CD4-positive, alpha-beta T cell treated with Interleukin-4 for 4 hours (primary cell): ENCODE measurements at regions not wholly inside any gene's neighbourhood (a gene's known extent, or its start where the extent isn't known, plus 50 kb on each side); places are given as distances from the start of the nearest gene placed in this dataset.

Experiments
- DNase-seq: peaks from one replicate; pipeline ENCODE4 v3.0.0-alpha.2; 2020

GRCh38 chr4:141409556-141409955, 188.9 kb downstream of the ZNF330 start:
- no peak for DNase-seq

DNA sequence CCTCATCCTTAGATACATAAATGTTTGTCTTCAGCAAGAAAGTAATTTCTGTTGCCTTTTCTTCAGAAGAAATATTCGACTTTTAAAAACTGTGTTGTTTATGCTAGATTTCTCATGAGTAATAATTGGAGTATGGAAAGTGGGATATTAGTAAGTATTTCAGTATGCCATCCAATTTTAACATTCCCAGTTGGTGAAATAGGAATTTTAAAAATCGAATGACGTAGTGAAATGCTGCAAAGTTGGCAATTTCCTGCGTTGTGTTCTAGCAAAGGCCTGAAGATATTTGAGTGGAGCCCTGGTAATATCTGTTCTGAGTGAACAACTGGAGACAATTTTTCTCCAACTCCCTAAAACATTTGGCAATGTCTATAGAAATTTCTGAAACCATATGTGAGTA, 190.1 kb downstream of the ZNF330 start:
- no peak for DNase-seq

DNA sequence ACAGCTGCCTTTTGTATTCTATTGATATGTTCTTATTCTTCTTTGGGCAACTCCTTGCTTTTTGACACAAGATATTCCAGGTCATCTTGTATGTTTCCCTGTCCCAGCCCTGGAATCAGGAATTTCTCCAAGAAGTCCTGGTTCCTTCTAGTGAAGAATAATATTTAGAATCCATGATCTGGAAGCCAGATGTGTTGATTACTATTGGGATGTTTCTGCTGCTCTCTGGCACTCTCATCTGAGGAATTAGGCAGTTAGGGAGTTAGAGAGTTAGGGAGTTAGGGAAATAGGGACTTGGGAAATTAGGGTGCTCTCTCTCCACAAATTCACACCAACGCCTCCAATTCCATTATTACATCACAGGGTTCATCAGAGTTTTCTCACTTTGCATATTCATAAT, 191.2 kb downstream of the ZNF330 start:
- no peak for DNase-seq

DNA sequence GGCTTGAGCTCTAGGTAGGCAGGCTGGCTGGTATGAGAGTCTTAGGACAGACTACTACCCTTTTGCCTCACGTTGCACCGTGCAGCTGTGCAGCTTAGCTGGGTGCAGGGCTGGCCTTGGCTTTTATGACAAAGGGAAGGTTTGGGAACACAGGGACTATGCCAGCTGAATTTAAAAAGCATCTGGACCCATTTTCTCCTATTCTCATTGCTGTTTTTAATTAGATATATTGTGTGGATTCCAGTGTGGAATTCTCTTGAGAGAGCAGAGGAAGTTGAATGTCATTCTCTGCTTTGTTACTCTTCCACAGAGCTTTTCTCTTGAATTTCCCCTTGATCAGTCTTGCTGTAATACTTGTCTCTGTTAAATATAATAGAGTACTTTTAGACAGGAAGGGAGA, 192.7 kb downstream of the ZNF330 start:
- DNase-seq: no peak

DNA sequence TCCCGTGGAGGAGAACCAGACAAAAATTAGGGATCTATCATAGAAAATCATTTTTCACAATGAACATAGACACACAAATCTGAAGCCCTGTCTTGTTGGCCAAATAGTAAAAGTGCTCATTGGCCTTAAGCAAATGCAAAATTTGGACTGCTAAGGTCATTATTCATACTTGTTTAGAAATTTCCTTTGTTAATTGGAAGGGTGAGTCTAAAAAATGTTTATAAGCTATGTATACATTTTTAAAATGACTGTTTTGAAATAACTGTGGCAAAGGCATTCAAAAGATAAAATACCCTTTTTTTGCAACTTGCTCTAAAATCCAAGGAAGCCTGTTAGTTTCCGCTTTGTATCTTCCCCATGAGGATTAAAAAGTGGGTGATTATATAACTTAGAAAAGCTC, 195.0 kb downstream of the ZNF330 start:
- no peak for DNase-seq

DNA sequence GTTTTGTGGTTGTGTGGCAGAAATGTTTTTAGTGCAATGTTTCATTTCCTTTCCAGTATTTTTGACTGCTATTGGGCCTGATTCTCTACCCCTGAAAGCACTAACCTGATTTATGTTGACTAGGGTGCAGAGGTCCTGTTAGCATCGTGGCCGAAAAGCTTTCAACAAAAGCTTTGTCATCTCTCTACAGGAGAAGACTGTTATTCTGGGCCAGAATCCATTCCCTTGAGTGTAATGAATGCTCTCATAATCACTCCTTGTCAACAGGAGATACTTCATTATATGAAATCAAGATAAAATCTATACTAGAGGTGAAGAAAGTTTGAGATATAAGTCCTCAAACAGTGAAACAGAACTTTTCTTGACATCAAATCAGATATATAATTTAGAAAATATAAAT, 195.5 kb downstream of the ZNF330 start:
- DNase-seq: no peak

- DNase-seq: no peak
Measured at GRCh38 chr4:141416677-141417363, 196.1 kb downstream of the ZNF330 start.

DNA sequence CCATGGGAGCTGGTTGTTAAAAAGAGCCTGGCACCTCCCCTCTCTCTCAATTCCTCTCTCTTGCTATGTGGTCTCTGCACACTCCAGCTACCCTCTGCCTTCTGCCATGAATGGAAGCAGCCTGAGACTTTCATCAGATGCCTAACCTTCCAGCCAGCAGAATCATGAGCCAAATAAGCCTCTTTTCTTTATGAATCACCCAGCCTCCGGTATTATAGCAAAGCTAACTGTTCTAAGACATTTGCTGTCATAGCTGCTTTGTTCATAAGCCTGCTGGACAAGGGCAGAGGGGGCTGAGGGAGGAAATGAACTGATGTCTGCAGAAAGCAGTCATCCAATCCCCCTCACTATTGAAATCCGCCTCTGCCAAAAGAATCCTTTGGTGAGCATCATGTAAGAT, 196.7 kb downstream of the ZNF330 start:
- no peak for DNase-seq

DNA sequence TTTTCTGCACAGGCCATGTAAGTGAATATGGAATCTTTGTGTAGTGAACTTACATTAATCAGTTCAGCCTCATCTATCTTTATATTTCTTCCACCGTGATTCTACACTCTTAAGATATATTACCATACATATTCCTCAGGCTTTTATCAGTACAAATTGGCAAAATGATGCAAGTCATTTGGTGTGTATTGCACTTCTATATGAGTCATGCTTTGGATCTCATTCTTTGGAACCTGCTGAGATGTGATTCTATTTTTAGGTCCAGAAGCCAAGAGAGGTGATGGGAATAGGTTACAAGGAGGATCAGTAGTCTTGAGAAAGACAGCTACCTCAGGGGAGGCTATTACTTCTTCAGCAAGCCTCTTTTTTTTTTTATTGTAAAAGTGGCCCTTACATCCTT, 204.4 kb downstream of the ZNF330 start:
- DNase-seq: no peak

- no peak for DNase-seq
Measured at GRCh38 chr4:141427726-141428296, 207.1 kb downstream of the ZNF330 start.

- DNase-seq: no peak
Measured at GRCh38 chr4:141429933-141430332, 206.4 kb upstream of the IL15 start.

DNA sequence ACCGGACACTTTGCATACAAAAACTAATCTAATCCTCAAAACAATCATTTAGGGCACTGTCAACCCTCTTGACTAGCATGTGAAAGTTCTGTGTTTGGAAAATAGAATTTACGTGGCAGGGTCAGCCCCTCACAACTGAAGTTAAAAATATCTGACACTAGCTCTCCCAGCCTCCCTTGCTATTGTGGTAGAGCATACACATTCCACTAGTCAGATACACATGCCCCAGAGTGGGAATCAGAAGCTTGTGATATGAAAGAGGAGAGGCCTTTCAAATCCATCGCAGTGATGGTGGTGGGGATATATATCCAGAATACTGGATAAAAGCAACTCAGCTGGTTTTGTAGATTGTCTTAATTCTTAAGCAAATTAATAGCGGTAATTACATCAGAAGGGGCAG, 205.7 kb upstream of the IL15 start:
- DNase-seq: no peak

DNA sequence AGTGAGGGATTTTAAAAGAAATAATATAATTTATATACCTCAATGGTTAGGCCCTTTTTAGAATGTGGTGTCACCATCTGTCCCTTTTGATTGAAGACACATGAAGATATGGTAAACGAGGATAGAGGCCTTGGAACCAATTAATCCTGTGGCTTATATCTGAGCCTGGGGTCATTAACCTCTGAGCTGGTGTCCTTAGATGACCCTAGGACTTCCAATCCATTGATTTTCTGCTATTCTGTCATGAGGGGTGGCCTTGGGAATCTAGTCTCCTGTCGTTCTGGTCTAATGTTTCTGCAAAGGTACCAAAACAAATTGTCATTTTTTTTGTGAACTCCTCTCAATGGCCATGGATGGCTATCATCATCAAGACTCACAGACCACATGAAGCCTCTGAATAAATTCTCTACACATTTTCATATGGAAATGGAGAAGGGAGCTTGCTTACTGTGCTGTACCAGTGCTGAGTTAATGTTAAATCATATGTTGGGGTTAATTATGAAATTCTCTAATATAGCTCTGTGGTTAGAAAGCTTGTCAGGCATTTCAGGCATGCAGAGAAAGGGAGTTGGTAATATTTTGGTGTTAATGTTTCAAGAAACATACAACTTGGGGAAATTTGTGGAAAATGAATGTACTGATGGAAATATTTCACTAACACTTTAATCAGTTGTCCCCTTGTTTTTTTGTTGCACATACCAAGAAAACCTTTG, 204.2 kb upstream of the IL15 start:
- DNase-seq: no peak

- no peak for DNase-seq
Measured at GRCh38 chr4:141435446-141436225, 200.7 kb upstream of the IL15 start.

DNA sequence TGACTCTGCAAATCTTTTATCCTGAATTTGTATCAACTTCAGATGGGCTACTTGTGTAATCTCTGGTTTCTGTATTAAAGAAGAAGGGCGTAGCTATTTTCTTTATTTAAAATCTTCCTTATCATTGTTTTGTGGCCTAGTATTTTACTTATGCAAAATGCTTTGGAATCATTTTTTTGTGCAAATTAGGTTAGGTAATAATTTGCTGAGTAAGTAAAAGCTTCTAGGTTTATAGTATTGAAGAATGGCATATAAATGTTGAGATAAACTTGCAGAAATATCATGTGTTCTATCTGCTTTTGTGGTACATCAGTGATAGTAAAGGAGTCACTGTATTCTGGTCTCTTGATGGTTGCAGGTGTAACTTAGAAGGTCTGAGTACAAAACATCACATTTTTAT, 197.2 kb upstream of the IL15 start:
- no peak for DNase-seq

DNA sequence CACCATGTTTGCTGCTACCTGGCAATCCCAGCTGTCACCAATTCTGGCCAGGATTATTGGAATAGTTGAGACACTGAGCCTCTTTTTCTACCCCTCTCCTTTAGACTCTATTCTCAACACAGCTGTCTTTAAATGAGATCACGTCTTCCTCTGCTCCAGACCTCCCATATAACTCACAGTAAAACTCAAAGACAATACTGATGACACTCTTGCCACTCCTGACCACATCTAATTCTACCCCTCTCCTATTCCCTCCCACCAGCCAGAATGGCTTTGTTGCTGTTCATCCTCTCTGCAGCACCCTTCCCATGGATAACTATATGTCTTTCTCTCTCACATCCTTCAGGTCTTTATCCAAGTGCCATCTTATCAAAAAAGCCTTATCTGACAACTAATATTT, 188.6 kb upstream of the IL15 start:
- no peak for DNase-seq

DNA sequence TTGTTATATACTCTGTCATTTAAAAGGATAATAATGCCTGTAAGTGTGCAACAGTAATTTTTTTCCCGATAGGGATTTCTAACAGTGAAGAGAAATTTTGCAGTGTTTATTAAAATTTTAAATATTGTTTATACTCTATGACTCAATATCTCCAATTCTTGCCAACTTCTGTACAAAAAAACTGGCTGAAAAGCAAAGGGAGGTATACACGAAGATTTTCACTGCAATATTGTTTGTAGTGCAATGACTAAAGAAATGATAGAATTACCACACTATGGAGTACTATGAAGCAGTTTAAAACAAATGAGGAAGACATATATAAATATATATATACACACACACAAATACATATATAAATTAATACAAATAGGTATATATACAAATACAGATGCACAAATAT, 187.9 kb upstream of the IL15 start:
- DNase-seq: no peak

GRCh38 chr4:141449927-141450326, 186.5 kb upstream of the IL15 start:
- no peak for DNase-seq

- no peak for DNase-seq
Measured at GRCh38 chr4:141455651-141456050, 180.7 kb upstream of the IL15 start.

- no peak for DNase-seq
Measured at GRCh38 chr4:141457653-141458052, 178.7 kb upstream of the IL15 start.

DNA sequence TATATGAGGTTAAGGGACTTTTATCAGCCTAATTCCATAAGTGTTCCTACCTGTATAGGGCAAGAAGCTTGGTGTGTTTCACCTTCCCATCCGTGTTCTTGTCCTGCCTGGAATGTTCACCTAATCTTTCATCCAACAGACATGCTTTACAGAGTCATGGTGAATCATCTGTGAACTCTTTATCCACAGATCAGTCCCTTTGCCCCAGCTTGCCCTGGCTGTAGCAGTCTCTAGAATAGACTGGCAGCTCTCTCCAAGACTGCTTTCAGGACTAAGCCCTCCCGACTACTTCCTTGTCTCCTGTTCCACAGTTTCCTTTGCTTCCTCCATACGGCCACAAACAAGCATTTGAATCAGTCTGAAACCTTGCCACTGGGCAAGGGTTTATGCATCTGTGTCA, 177.9 kb upstream of the IL15 start:
- no peak for DNase-seq

DNA sequence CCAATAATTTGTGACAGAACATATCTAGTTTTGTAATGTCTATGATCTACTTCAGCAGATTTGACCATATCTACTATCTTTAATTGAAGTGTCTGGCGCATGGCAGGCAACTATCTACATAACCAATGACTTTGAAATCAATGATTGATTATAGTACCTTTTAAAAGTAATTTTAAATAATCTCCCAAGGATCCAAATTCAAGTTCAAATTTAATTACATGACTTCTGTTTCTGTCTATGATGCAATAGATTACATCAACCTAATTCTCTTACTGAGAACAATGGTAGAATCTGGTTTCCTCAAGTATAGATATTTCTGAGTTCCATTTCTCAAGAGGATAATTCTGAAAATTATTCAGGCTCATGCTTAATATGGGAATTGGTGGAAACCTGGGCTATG, 177.4 kb upstream of the IL15 start:
- DNase-seq: no peak

GRCh38 chr4:141462361-141462760, 174.0 kb upstream of the IL15 start:
- DNase-seq: no peak

DNA sequence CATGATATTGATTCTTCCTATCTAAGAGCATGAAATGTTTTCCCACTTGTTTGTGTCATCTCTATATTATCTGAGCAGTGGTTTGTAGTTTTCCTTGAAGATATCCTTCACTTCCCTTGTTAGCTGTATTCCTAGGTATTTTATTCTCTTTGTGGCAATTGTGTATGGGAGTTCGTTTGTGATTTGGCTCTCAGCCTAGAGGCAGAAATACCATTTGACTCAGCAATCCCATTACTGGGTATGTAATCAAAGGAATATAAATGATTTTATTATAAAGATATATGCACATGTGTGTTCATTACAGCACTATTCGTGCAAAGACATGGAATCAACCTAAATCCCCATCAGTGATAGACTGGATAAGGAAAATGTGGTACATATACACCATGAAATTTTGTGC, 172.7 kb upstream of the IL15 start:
- DNase-seq: no peak
